ENCODE measurements at regions not wholly inside any gene's neighbourhood (a gene's known extent, or its start where the extent isn't known, plus 50 kb on each side); places are given as distances from the start of the nearest gene placed in this dataset.

DNA sequence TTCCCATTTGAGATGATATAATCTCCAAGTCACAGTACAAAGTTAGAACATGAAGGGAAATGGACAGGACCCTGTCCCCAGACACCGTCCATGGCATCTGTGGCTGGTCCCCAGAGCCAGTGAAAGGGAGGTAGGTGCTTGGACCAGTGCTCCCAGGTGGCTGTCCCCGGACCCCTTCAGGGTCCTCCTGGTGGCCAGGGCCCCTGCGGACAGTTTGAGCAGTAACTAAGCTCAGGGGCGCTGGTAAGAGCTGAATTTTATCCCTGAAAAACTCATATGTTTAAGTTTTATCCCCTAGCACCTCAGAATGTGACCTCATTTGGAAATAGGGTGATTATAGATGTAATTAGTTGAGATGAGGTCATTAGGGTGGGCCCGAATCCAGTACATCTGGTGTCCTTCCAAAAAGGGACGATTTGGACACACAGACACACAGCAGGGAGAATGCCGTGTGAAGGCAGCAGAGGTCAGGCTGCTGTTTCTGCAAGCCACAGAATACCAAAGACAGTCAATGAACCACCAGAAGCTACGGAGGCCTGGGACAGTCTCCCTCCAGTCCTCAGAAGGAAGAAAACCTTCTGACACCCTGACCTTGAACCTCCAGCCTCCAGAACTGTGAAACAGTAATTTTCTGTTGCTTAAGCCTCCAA lies 185.0 kb downstream of the ATPSCKMT start:
- H3K9me3 ChIP-seq (replicated peaks): no peaks in the 10 kb centered on the region
- H3K36me3 ChIP-seq: no peaks in the 10 kb centered on the region
- no peak for DNase-seq
- no peaks in the 10 kb centered on the region for H3K27me3 ChIP-seq (ENCODE audit: low read depth)
- TF ChIP-seq, protein P1, sequence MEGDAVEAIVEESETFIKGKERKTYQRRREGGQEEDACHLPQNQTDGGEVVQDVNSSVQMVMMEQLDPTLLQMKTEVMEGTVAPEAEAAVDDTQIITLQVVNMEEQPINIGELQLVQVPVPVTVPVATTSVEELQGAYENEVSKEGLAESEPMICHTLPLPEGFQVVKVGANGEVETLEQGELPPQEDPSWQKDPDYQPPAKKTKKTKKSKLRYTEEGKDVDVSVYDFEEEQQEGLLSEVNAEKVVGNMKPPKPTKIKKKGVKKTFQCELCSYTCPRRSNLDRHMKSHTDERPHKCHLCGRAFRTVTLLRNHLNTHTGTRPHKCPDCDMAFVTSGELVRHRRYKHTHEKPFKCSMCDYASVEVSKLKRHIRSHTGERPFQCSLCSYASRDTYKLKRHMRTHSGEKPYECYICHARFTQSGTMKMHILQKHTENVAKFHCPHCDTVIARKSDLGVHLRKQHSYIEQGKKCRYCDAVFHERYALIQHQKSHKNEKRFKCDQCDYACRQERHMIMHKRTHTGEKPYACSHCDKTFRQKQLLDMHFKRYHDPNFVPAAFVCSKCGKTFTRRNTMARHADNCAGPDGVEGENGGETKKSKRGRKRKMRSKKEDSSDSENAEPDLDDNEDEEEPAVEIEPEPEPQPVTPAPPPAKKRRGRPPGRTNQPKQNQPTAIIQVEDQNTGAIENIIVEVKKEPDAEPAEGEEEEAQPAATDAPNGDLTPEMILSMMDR (IDR thresholded peaks at IDR 0.05; ENCODE audit: borderline replicate concordance): no peak
- no peak overlapping the region for H3K4me3 ChIP-seq
- no peak overlapping the region for H3K27ac ChIP-seq (replicated peaks)
- no peaks in the 10 kb centered on the region for H3K4me1 ChIP-seq
- intact Hi-C loops (cut with micrococcal nuclease): no loop called here

DNA sequence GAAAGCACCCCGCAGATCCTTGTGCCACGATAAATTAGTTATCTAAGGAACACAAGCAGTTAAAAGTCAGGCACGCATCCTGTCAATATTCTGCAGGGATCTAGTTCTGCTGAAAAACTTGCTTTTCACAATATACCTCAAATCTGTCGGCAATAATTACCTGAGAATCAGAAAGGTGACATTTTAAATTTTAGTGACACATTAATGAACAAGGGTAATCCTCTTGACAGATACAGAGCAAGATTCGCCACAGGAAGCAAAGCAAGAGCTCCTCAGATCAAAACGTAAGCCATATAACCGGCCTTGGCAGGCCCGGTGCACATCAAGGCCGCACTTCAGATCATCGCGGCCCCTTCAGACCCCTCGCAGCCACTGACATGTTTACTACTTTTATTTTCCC lies 185.7 kb downstream of the ATPSCKMT start:
- Histone ChIP-seq H3K27ac (replicated peaks) (no peak overlapping the region), H3K27me3 (ENCODE audit: low read depth) (no peaks in the 10 kb centered on the region), H3K4me1 (no peaks in the 10 kb centered on the region), H3K4me3 (no peak overlapping the region), H3K9me3 (replicated peaks) (no peaks in the 10 kb centered on the region), H3K36me3 (no peaks in the 10 kb centered on the region)
- TF ChIP-seq, protein P1 (IDR thresholded peaks at IDR 0.05; ENCODE audit: borderline replicate concordance): no peak
- DNase-seq: no peak
- intact Hi-C loops (cut with micrococcal nuclease): no loop called here

DNA sequence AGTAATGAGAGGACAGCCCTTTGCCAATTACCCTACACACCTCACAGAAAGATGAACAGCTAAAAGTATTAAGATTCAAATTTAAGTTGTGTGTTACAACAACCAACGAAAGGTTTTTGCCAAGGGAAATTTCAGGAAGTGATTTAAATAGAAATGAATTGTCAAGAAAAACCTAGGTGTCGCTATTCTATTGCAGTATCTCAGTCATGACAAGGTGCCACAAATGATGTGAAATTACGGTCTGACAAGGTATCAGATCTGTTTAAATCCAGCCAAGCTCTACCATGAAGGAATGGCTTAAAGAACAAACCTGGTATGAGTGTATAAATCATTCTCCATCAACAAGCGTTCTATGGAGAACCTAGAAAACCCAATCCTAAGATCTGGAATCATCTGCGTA lies 189.7 kb downstream of the ATPSCKMT start:
- TF ChIP-seq, protein P1 (IDR thresholded peaks at IDR 0.05; ENCODE audit: borderline replicate concordance): no peak
- Histone ChIP-seq H3K4me1 (no peaks in the 10 kb centered on the region), H3K27ac (replicated peaks) (no peak overlapping the region), H3K4me3 (no peak overlapping the region), H3K36me3 (no peaks in the 10 kb centered on the region), H3K9me3 (replicated peaks) (no peaks in the 10 kb centered on the region), H3K27me3 (ENCODE audit: low read depth) (peaks cover 18% of the 10 kb centered on the region)
- DNase-seq: no peak
- intact Hi-C loops (cut with micrococcal nuclease): no loop called here

DNA sequence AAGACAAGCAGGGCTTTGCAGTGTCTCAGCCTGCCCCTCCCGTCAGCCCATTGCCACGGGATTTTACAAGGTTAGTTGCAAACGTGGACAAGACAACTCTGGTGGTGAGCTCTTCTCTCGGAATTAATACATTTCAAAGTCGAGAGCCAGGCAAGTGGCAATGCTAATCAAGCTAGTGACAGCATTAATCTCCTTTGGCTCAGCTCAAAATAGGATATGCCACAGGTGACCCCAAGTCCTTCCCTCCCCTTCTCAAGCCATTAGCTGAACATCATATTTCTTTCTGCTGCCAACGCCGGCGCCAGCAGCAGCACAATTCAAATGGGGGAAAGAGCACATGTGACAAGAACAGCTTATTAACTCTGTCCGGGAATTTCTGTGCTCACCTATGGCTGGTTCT lies 190.1 kb downstream of the ATPSCKMT start:
- no peak overlapping the region for H3K27ac ChIP-seq (replicated peaks)
- H3K27me3 ChIP-seq (ENCODE audit: low read depth): peaks cover 18% of the 10 kb centered on the region
- intact Hi-C loops (cut with micrococcal nuclease): no loop called here
- DNase-seq: no peak
- no peaks in the 10 kb centered on the region for H3K36me3 ChIP-seq
- H3K4me3 ChIP-seq: no peak overlapping the region
- TF ChIP-seq, protein P1 (IDR thresholded peaks at IDR 0.05; ENCODE audit: borderline replicate concordance): no peak
- no peaks in the 10 kb centered on the region for H3K4me1 ChIP-seq
- H3K9me3 ChIP-seq (replicated peaks): no peaks in the 10 kb centered on the region

DNA sequence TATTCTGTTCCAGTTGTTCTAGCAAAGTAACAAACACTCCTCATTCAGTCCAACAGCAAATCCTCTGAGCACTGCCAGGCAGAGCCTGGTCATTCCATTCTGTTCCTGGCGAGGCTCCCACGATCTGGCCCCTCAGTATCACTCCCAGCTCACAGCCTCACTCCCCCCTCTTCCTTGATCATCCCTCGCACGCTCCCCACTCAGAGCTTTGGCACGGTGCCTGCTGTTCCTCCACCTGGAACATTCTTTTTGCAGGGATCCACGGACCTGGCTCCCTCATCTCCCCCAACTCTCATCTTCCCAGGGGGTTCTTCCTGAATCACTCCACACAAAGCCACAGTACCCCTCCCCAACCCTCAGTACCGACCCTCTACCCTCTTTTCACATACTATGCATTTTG lies 192.3 kb downstream of the ATPSCKMT start:
- H3K36me3 ChIP-seq: no peaks in the 10 kb centered on the region
- H3K27me3 ChIP-seq (ENCODE audit: low read depth): peaks cover 18% of the 10 kb centered on the region
- peaks cover 7% of the 10 kb centered on the region for H3K9me3 ChIP-seq (replicated peaks)
- no peaks in the 10 kb centered on the region for H3K4me1 ChIP-seq
- no peak overlapping the region for H3K27ac ChIP-seq (replicated peaks)
- no peak overlapping the region for H3K4me3 ChIP-seq
- DNase-seq: no peak
- intact Hi-C loops (cut with micrococcal nuclease): no loop called here
- TF ChIP-seq, protein P1 (IDR thresholded peaks at IDR 0.05; ENCODE audit: borderline replicate concordance): no peak

Data from left ventricle myocardium inferior (tissue), 1 donor.